ENCODE measurements at regions not wholly inside any gene's neighbourhood (a gene's known extent, or its start where the extent isn't known, plus 50 kb on each side); places are given as distances from the start of the nearest gene placed in this dataset.

GRCh38 chr22:48952256-48953102 is 875.2 kb downstream of the BRD1 start:
- no peak for DNase-seq

- DNase-seq, result no peak
Measured at GRCh38 chr22:48951836-48952235, 875.8 kb downstream of the BRD1 start.

- DNase-seq, result no peak
Measured at GRCh38 chr22:48950151-48950915, 877.3 kb downstream of the BRD1 start.

- no peak for DNase-seq
Measured at GRCh38 chr22:48949375-48950149, 878.1 kb downstream of the BRD1 start.

GRCh38 chr22:48948575-48949170 is 879.0 kb downstream of the BRD1 start:
- DNase-seq, result no peak

- no peak for DNase-seq
Measured at GRCh38 chr22:48947636-48948035, 880.0 kb downstream of the BRD1 start.

- no peak for DNase-seq
Measured at GRCh38 chr22:48945621-48946458, 881.8 kb downstream of the BRD1 start.

GRCh38 chr22:48944751-48945620 is 882.7 kb downstream of the BRD1 start:
- no peak for DNase-seq

GRCh38 chr22:48944433-48944750 is 883.3 kb downstream of the BRD1 start:
- DNase-seq, result no peak

- DNase-seq, result no peak
Measured at GRCh38 chr22:48943567-48944432, 883.9 kb downstream of the BRD1 start.

- DNase-seq, result no peak
Measured at GRCh38 chr22:48942698-48943566, 884.7 kb downstream of the BRD1 start.

GRCh38 chr22:48941903-48942575 is 885.6 kb downstream of the BRD1 start:
- no peak for DNase-seq

GRCh38 chr22:48941033-48941902 is 886.4 kb downstream of the BRD1 start:
- no peak for DNase-seq

- DNase-seq, result no peak
Measured at GRCh38 chr22:48940266-48941032, 887.2 kb downstream of the BRD1 start.

GRCh38 chr22:48939441-48940265 is 888.0 kb downstream of the BRD1 start:
- DNase-seq, result no peak

GRCh38 chr22:48938741-48939140 is 888.9 kb downstream of the BRD1 start:
- no peak for DNase-seq

Data from NCI-H1930 (cell line).